ENCODE measurements at regions not wholly inside any gene's neighbourhood (a gene's known extent, or its start where the extent isn't known, plus 50 kb on each side); places are given as distances from the start of the nearest gene placed in this dataset.

DNA sequence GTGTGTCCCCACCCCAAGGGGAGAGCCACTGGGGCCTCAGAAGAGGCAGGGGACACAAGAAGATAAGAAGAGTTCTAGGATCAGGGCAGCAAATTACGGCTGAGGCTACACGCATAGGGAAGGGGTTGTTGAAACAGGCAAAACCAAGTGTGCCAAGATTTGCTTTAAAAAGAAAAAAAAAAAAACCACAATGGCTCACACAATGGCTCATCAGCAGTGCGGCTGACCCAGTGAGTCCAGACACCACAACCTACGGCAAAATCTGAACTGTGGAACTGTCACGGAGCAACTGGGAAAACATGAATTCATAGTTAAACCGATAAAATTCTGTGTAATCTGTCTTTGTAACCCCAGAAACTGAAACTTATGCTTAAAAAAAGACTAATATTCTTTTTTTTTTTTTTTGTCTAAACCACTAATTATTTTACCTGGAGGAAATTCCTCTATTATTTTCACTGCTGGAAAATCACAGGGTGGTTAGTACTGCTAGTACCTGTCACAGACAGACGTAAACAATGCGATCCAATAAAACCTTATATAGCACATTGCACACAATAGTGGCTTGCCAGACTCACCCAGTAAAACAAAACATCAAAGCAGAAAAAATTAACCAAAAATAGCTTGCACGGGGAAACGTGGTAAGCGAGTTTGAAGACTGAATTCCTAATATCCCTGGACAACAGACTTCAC, 325.4 kb upstream of the TSHZ3 start:
- Mint-ChIP-seq H3K27ac (no peak overlapping the region), H3K4me1 (no peaks in the 10 kb centered on the region), H3K9me3 (no peaks in the 10 kb centered on the region), H3K36me3 (no peaks in the 10 kb centered on the region), H3K27me3 (no peaks in the 10 kb centered on the region), H3K4me3 (no peak overlapping the region)
- DNase-seq = no peak

DNA sequence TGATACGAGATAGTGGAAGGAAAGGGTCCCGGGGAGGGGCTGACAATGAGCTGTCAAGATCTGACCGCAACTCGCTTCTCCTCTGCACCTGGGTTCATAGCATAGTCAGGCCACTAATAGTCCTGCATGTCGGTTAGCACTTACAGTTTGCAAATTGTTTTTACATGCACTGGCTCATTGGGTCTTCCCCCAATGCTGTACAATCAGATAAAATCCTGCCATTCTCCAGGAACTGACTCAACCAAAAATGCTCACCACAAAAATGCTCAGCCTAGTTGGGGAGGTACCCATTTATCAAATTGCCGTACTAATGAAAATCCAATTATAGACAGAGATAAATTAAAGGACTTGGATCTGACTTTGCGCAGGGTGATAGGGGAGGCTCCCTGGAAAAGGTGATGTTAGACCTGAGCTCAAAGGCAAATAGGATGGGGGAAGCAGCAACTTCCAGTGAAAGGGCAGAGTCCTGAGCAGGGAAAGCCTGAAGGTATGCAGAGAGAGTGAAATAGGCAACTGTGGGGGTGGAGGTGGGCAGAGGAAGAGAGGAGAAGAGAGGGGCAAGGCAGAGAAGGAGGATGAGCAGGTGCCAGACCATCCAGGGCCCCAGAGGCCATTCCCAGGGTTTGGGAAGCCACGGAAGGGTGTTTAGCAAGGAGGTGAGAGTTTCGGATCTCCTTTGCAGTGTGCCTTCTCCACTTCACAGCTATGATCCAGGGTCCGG, 326.1 kb upstream of the TSHZ3 start:
- Mint-ChIP-seq H3K4me3 (no peak overlapping the region), H3K4me1 (no peaks in the 10 kb centered on the region), H3K27ac (no peak overlapping the region), H3K36me3 (no peaks in the 10 kb centered on the region), H3K9me3 (no peaks in the 10 kb centered on the region), H3K27me3 (no peaks in the 10 kb centered on the region)
- no peak for DNase-seq

DNA sequence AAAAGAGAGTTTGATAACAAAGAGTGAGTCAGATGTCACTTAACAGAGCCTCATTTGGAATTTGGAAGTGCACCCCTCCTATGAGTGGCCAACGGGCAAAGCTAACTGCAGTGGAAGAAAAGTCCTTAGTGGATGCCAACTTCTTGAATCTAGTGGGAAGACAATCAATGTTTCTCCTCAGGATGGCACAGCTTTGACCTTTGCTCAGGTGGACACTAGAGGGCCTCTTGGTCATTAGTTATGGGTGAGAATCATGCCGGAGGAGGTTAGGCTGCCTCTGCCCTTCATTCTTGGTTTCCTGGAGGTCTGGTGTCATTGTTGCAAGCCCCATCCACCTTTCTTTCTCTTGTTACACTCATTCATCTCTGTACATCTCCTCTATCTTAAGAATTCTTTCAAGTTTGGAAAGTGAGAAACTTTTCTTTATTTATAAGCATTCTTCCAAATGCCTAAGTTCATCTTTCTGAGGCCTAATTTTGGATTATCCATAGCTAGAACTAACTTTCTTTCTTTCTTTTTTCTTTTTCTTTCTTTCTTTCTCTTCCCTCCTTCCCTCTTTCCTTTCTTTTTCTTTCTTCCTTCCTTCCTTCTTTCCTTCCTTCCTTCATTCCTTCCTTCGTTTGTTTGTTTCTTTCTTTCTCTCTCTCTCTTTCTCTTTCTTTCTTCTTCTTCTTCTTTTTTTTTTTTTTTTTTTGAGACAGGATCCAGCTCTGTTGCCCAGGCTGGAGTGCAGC, 327.2 kb upstream of the TSHZ3 start:
- DNase-seq = no peak
- H3K27ac Mint-ChIP-seq = no peak overlapping the region
- H3K27me3 Mint-ChIP-seq = no peaks in the 10 kb centered on the region
- no peaks in the 10 kb centered on the region for H3K36me3 Mint-ChIP-seq
- H3K4me3 Mint-ChIP-seq = no peak overlapping the region
- H3K9me3 Mint-ChIP-seq = no peaks in the 10 kb centered on the region
- no peaks in the 10 kb centered on the region for H3K4me1 Mint-ChIP-seq

DNA sequence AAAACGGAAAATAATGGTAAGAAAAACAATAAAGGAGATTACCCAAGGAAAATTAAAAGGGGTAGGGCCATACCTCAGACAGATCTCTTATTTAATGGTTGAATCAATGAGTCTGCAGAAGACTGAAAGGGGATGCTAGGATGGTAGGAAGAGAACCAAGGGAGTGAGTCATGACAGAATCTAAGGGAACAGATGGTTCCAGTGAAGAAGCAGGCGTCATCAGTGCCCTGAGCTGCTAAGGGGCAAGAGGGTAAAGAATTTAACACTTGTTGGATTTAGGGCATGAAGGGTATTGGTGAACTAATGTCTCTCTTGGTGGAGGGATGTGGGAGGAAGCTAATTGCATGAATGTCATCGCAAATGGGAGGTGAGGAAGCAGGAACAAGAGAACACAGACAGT, 329.2 kb upstream of the TSHZ3 start:
- H3K27me3 Mint-ChIP-seq = no peaks in the 10 kb centered on the region
- H3K4me3 Mint-ChIP-seq = no peak overlapping the region
- no peak overlapping the region for H3K27ac Mint-ChIP-seq
- no peak for DNase-seq
- H3K36me3 Mint-ChIP-seq = no peaks in the 10 kb centered on the region
- H3K4me1 Mint-ChIP-seq = no peaks in the 10 kb centered on the region
- no peaks in the 10 kb centered on the region for H3K9me3 Mint-ChIP-seq

DNA sequence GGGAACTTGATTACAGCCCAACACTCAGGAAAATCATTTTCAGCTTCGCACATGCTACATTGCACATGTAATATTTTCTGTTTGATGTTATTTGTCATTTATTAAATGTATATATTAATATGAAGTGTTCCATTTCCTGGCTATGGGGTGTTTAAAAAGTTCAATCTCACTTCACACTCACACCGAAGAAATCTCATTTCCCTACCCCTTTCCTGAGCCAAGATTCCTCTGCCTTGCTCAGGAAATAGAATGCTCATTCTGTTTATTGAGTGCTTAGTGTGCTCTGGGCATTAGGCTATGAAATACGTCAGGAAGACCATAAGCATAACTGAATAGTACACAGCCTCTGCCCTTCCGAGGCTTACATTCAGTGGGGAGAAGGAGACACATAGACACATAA, 331.9 kb upstream of the TSHZ3 start:
- H3K27me3 Mint-ChIP-seq = no peaks in the 10 kb centered on the region

DNA sequence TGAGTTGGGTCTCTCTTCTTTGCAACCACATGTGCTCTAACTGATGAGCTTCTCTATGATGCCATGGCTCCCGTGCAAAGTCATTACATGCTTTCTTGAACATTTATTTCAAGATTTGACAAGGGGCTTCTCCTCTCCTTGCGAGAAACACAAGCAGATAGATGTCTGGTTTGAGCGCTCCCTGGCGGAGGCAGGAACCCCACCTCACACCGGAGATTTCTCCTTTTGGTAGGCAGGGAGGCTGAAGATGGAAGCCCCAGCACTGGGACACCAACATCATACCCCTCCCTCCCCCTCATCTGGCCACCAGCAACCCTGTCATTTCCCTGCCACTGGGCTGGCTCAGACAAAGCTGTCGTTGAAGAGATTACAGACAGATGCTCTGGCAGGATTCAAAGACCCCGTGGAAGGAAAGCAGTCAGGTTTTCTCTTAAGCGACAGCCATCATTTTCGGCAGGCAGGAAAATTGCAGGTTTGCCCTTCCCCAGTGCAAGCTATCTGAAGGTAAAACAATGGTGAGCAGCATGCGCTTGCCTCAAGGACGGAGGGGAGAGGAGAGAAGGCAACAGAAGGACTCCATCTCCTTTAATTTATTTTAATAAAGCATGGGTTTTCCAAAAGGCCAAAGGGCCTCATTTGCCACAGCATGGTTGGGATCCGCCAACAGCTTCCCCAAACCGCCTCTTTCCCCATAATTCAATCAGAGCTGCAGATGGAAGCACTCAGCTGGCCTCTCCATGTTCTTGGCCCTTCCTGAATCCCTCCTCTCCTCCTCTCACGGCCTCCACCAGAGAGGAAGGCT, 344.1 kb upstream of the TSHZ3 start:
- H3K27me3 Mint-ChIP-seq = peaks cover 7% of the 10 kb centered on the region
- no peak overlapping the region for H3K4me3 Mint-ChIP-seq
- no peak for DNase-seq
- no peak overlapping the region for H3K27ac Mint-ChIP-seq
- no peaks in the 10 kb centered on the region for H3K4me1 Mint-ChIP-seq
- no peaks in the 10 kb centered on the region for H3K9me3 Mint-ChIP-seq
- H3K36me3 Mint-ChIP-seq = no peaks in the 10 kb centered on the region

More for the DNA sequence above, 331.9 kb upstream of the TSHZ3 start:
- Mint-ChIP-seq H3K9me3 (peaks cover 4% of the 10 kb centered on the region), H3K4me1 (no peaks in the 10 kb centered on the region), H3K27ac (no peak overlapping the region), H3K36me3 (no peaks in the 10 kb centered on the region), H3K4me3 (no peak overlapping the region)
- DNase-seq = no peak

DNA sequence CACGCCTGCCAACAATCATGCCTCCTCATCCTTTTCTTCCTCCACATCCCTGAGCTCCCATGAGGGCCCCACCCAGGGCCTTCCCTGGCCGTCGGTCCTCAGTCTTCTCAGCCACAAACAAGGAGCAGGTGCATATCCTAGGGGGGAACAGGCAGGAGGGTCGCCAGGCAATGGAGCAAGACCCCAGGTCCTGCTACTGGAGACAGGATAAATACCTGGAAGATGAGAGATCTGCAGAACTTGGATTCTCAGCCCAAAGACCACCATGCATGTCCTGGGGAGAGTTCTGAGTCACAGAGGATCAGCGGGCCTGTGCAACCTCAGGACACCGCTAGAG, 344.7 kb upstream of the TSHZ3 start:
- H3K4me3 Mint-ChIP-seq = no peak overlapping the region
- no peak for DNase-seq
- no peaks in the 10 kb centered on the region for H3K9me3 Mint-ChIP-seq
- no peak overlapping the region for H3K27ac Mint-ChIP-seq
- no peaks in the 10 kb centered on the region for H3K36me3 Mint-ChIP-seq
- H3K4me1 Mint-ChIP-seq = no peaks in the 10 kb centered on the region
- peaks cover 7% of the 10 kb centered on the region for H3K27me3 Mint-ChIP-seq

DNA sequence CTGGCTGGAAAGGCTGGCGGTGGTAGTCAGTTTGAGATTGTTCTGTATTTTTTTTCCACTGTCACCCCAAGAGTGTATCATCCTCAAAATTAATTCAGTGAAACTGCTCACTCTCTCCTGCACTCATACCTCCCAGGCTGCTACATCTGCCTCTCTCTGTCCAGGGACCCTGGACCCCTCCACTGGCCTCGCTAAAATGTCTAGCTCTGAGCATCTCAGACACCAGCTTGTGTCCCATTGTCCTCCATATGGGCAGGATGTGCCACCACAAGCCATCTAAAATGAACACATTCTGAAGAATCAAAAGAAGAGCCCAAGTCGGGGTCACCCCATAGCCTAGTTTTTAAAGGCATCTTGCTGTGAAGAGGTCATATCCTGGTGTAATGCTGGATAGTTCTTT, 345.5 kb upstream of the TSHZ3 start:
- Mint-ChIP-seq H3K36me3 (no peaks in the 10 kb centered on the region), H3K4me3 (no peak overlapping the region), H3K4me1 (no peaks in the 10 kb centered on the region), H3K27me3 (peaks cover 8% of the 10 kb centered on the region), H3K27ac (no peak overlapping the region), H3K9me3 (no peaks in the 10 kb centered on the region)
- no peak for DNase-seq

DNA sequence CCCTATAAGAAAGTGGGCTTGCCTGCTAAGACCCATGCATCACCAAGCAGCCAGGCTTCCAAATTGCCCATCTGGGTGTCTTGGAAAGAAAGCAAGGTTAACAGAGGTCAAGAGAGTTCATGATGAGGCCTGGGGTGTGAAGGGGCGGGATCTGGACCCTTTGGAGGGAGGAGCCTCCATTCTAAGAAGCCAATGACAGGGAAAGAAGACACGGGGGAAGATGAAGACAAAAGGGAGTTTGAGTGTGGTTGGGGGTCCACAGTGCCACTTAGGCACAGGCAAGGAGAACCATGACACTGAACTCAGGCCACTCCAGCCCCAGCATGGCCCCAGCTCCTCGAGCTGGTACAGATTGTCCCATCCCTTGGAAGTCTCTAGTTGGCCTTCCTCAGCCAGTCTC, 350.2 kb upstream of the TSHZ3 start:
- Mint-ChIP-seq H3K4me1 (no peaks in the 10 kb centered on the region), H3K9me3 (peaks cover 9% of the 10 kb centered on the region), H3K27me3 (peaks cover 10% of the 10 kb centered on the region), H3K27ac (no peak overlapping the region), H3K4me3 (no peak overlapping the region), H3K36me3 (no peaks in the 10 kb centered on the region)
- no peak for DNase-seq

DNA sequence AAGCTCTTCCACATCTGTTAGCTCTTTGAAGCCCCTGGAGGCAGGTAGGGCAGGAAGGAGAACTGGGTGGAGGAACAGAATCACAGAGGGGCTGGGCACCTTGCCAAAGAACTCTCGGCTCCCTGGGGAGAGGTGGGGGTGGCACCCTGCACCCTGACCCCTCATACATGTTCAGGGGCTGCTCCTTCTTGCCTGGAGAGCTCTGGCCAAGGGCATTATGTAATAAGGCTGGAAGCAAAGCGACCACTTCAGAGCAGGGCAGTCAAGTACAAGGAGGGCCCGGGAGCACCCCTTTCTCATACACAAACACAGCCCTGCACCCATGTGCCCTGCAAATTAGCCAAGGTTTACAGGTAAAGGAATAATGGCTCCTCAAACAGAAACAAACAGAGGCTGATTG, 351.9 kb upstream of the TSHZ3 start:
- Mint-ChIP-seq H3K4me3 (no peak overlapping the region), H3K4me1 (no peaks in the 10 kb centered on the region), H3K27me3 (peaks cover 10% of the 10 kb centered on the region), H3K36me3 (no peaks in the 10 kb centered on the region), H3K27ac (no peak overlapping the region), H3K9me3 (peaks cover 9% of the 10 kb centered on the region)
- no peak for DNase-seq

DNA sequence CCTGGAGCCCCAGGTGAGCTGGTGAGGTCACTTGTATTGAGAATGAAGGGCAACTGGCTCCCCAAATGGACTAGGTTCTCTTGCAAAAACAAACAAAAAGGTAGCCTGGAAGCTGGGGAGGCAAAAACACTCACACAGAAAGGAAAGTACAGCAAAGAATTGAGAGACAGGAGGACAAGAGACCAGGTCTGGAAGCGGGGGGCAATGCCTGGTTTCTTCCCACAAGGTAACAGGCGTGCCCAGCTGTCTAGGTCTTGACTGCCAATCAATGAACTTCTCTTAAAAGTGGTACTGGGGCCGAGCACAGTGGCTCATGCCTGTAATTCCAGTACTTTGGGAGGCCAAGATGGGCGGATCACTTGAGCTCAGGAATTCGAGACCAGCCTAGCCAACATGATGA, 356.4 kb upstream of the TSHZ3 start:
- Mint-ChIP-seq H3K4me3 (no peak overlapping the region), H3K36me3 (no peaks in the 10 kb centered on the region)
- no peak for DNase-seq

DNA sequence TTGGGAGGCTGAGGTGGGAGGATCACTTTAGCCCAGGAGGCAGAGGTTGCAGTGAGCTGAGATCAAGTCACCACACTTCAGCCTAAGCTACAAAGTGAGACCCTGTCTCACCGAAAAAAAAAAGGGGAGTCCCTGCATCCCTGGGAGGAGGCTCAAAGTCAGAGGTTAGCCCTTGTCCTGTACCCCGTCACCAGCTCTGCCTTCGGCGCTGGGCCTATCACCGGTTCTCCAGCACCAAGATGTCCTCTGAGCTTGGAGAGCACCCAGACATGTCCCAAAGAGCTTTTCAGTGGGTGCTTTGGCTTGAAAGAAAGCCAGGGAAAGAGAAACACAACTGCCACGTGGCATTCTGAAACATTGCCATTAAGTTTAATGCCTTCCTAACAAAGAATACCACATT, 356.9 kb upstream of the TSHZ3 start:
- Mint-ChIP-seq H3K36me3 (no peaks in the 10 kb centered on the region), H3K4me1 (no peaks in the 10 kb centered on the region), H3K4me3 (no peak overlapping the region), H3K27me3 (no peaks in the 10 kb centered on the region), H3K9me3 (peaks cover 7% of the 10 kb centered on the region), H3K27ac (no peak overlapping the region)
- no peak for DNase-seq

More for the DNA sequence above, 356.4 kb upstream of the TSHZ3 start:
- H3K27me3 Mint-ChIP-seq = no peaks in the 10 kb centered on the region
- H3K4me1 Mint-ChIP-seq = no peaks in the 10 kb centered on the region
- peaks cover 7% of the 10 kb centered on the region for H3K9me3 Mint-ChIP-seq
- no peak overlapping the region for H3K27ac Mint-ChIP-seq

DNA sequence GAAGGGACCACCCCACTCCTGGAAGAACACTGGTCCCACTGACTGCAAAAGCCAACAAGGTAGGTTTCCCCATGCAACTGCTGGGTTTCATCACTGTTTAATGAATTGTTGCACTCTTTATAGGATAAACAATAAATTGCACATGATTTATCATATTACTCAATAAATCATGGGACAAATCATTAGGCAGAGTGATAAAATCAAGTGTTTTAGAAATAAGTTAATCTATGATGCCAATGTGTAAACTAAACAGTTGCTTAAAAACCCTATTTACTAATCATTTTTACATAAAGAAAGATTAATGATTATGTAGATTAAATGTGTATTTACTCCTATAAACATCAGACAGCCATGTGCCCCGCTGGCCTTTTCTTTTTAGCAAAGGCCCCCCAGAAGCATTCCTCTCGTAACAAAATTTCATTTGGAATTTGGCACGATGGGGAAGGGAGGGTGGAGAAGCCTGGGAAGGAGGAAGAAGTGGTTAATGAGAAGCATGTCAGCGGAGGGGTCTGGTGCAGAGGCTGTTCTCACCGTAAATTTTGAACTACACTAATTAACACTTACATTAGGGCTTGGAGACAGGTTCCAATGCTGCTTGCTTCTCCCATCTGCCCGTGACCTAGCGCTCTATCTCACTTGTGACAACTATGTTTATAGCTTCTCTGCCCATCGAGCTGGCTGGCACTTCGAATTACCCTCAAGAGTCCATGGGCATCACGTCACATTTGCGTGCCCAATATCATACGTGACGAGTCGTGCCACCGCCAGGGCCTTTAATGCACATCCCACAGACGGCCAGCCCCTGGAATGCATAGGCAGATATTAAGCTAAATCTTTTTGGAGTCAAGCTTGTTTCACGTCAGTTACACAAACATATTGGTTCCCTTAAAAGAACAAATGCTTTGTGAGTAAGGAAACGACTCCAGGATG, 357.7 kb upstream of the TSHZ3 start:
- H3K4me3 Mint-ChIP-seq = no peak overlapping the region
- no peak for DNase-seq
- no peak overlapping the region for H3K27ac Mint-ChIP-seq
- peaks cover 7% of the 10 kb centered on the region for H3K9me3 Mint-ChIP-seq
- H3K27me3 Mint-ChIP-seq = no peaks in the 10 kb centered on the region
- H3K36me3 Mint-ChIP-seq = no peaks in the 10 kb centered on the region
- no peaks in the 10 kb centered on the region for H3K4me1 Mint-ChIP-seq

DNA sequence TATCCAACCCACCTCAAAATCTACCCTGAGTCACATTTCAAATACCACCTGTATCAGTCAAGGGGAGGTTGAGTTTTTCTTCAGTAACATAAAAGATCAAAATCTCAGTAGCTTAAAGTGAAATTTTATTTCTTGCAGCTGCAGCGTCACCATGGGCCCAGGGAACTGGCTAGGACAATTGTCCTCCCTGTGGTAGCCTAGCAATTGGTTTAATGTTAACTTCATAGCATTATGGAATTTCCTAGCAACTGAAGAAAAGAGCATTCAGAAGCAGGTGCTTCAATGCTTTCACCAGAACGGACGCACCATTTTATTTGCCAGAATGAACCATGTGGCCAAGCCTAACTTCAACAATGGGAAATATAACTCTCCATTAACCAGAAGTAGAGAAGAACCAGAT, 359.3 kb upstream of the TSHZ3 start:
- no peaks in the 10 kb centered on the region for H3K4me1 Mint-ChIP-seq
- H3K27me3 Mint-ChIP-seq = no peaks in the 10 kb centered on the region
- no peak overlapping the region for H3K27ac Mint-ChIP-seq
- no peaks in the 10 kb centered on the region for H3K36me3 Mint-ChIP-seq
- DNase-seq = no peak
- no peak overlapping the region for H3K4me3 Mint-ChIP-seq
- H3K9me3 Mint-ChIP-seq = peaks cover 2% of the 10 kb centered on the region
